Esophagus squamous epithelium (tissue), 5 donors: ENCODE measurements at regions not wholly inside any gene's neighbourhood (a gene's known extent, or its start where the extent isn't known, plus 50 kb on each side); places are given as distances from the start of the nearest gene placed in this dataset.

Experiments used
- DNase-seq: peaks from one replicate; lab custom pipeline; 2025; lab: John Stamatoyannopoulos, UW
- H3K27ac ChIP-seq, 4 donors: fragments of 200-600 bp; sonication (generic); one replicate each; pipeline ENCODE4 v1.5.1; 2016 to 2019; ENCODE audit warnings: mild to moderate bottlenecking in 1 of 4
- H3K27me3 ChIP-seq, 4 donors: fragments of 200-600 bp; sonication (generic); 1 replicate in 3 of 4; 2 replicates in 1 of 4; pipeline versions ENCODE4 v1.5.1 to v1.6.0; 2017 to 2021; ENCODE audit warnings: antibody characterized with exemption in 1 of 4
- H3K36me3 ChIP-seq, 3 donors: fragments of 200-600 bp; sonication (generic); one replicate each; pipeline ENCODE4 v1.5.1; 2016 to 2019
- H3K4me1 ChIP-seq, 3 donors: fragments of 200-600 bp; sonication (generic); one replicate each; pipeline ENCODE4 v1.5.1; 2017 to 2019
- H3K4me3 ChIP-seq, 4 donors: fragments of 200-600 bp; sonication (generic); 1 replicate in 3 of 4; 2 replicates in 1 of 4; pipeline ENCODE4 v1.5.1; 2016 to 2019; ENCODE audit warnings: mild to moderate bottlenecking in 2 of 4, moderate library complexity in 1 of 4
- H3K9me3 ChIP-seq, 3 donors: fragments of 200-600 bp; sonication (generic); one replicate each; pipeline ENCODE4 v1.5.1; 2016 to 2019
- CTCF ChIP-seq, 6 experiments: fragments of 450-650 bp in 4 of 6; fragments of 200-600 bp in 2 of 6; sonication (generic) in 2 of 6; IDR thresholded peaks; one replicate each; pipeline ENCODE4 v1.5.1; 2016 to 2019; ENCODE audit warnings: antibody characterized with exemption in 6 of 6, mild to moderate bottlenecking in 4 of 6, moderate library complexity in 4 of 6
- POLR2A ChIP-seq, 4 donors: fragments of 450-650 bp; IDR thresholded peaks; one replicate each; pipeline ENCODE4 v1.6.1; 2017; ENCODE audit warnings: antibody characterized with exemption in 4 of 4, mild to moderate bottlenecking in 4 of 4, moderate library complexity in 3 of 4
- WGBS, 2 donors: methylation state at CpG; one replicate each; pipeline ENCODE4 v1.1.5; 2018; 5-methylcytosine and 5-hydroxymethylcytosine counted together
- intact Hi-C: fragments of 100-400 bp; cut with DNase I; formaldehyde crosslinking; loops from one replicate; pipeline ENCODE4 v1.15.0; 2022
- donor health status: DM: yes; HTN: yes; CAD: no.

DNA sequence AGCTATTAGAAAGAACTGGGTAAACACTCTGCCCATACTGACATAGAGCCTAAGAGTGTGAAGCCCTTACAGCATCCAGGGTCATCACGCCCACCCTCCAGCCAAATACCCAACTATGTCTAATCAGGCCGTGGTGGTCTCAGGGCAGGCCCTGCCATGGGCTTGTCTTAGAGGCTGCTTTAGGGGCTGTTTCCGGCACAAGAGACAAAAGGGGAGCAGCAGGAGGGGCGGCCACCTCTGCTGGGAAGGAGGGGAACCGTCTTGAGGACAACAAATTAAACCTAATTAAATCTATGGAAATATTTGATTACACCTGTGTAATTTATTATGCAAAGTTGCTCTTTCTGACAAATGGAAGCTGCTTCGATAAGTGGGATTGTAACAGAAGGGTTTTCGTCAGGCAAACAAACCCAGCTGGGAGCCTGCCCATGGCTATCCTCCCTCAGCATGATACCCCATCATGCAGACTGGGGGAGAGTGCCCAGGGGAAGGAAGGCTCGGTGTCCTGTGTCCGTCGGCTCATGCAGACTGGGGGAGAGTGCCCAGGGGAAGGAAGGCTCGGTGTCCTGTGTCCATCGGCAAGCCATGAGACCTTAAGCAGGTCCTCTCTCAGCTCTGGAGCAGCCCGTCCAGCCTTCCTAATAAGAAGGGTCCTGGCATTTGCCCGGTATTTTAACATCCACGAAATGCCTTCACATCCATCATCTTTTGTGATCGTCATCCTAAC, 163.6 kb upstream of the B3GAT1 start:
- no peak for DNase-seq
- no peak for TF ChIP-seq CTCF (IDR thresholded peaks at IDR 0.05)
- TF ChIP-seq POLR2A (IDR thresholded peaks at IDR 0.05) = no peak
- no peak overlapping the region for H3K4me3 ChIP-seq
- intact Hi-C loops = no loop called here
- H3K9me3 ChIP-seq = no peaks in the 10 kb centered on the region
- H3K27ac ChIP-seq = no peak overlapping the region
- WGBS, 2 donors = 54 to 73% methylated on average over 15 of the region's 16 CpGs
- no peaks in the 10 kb centered on the region for H3K4me1 ChIP-seq
- no peaks in the 10 kb centered on the region for H3K36me3 ChIP-seq
- peaks cover 0 to 47% (median 0%) of the 10 kb centered on the region in 4 donors for H3K27me3 ChIP-seq

DNA sequence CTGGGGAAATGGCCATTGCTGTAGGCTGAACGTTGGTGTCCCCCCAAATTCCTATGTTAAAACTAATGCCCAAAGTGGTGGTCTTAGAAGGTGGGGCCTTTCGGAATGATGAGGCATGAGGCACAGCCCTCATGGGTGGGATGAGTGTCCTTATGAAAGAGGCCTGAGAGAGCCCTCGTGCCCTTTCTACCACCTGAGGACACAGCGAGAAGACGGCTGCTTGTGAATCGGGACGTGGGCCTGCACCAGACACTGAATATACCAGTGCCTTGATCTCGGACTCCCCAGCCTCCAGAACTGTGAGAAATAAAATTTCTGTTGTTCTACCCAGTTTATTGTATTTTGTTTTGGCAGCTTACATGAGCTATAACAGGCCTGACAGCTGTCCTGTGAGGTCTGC, 162.9 kb upstream of the B3GAT1 start:
- DNase-seq = no peak
- WGBS, 2 donors = 79 to 85% methylated on average over 8 of the region's 8 CpGs
- Histone ChIP-seq H3K27me3 (peaks cover 0 to 40% (median 0%) of the 10 kb centered on the region in 4 donors), H3K4me1 (no peaks in the 10 kb centered on the region), H3K36me3 (no peaks in the 10 kb centered on the region), H3K27ac (no peak overlapping the region), H3K9me3 (no peaks in the 10 kb centered on the region), H3K4me3 (no peak overlapping the region)
- TF ChIP-seq POLR2A (IDR thresholded peaks at IDR 0.05) = no peak
- no peak for TF ChIP-seq CTCF (IDR thresholded peaks at IDR 0.05)
- intact Hi-C loops = no loop called here

GRCh38 chr11:134574425-134574824, 162.4 kb upstream of the B3GAT1 start:
- intact Hi-C loops = no loop called here
- no peak for DNase-seq
- Histone ChIP-seq H3K27me3 (peaks cover 0 to 35% (median 0%) of the 10 kb centered on the region in 4 donors), H3K4me3 (no peak overlapping the region), H3K36me3 (no peaks in the 10 kb centered on the region), H3K27ac (no peak overlapping the region), H3K4me1 (no peaks in the 10 kb centered on the region), H3K9me3 (no peaks in the 10 kb centered on the region)
- TF ChIP-seq CTCF (IDR thresholded peaks at IDR 0.05) (no peak), POLR2A (IDR thresholded peaks at IDR 0.05) (no peak)
- 77% methylated on average over 7 of the region's 7 CpGs for WGBS, 2 donors

- Histone ChIP-seq H3K27me3 (peaks cover 0 to 29% (median 0%) of the 10 kb centered on the region in 4 donors), H3K27ac (no peak overlapping the region), H3K4me1 (no peaks in the 10 kb centered on the region), H3K4me3 (no peak overlapping the region), H3K36me3 (no peaks in the 10 kb centered on the region), H3K9me3 (no peaks in the 10 kb centered on the region)
- intact Hi-C loops = no loop called here
- WGBS, 2 donors = 67 to 82% methylated on average over 6 of the region's 10 CpGs
- no peak for DNase-seq
- no peak for TF ChIP-seq POLR2A (IDR thresholded peaks at IDR 0.05)
These were observed 161.8 kb upstream of the B3GAT1 start for GRCh38 chr11:134573857-134574256.

- no peaks in the 10 kb centered on the region for H3K36me3 ChIP-seq
- intact Hi-C loops = no loop called here
- TF ChIP-seq POLR2A (IDR thresholded peaks at IDR 0.05) (no peak), CTCF (IDR thresholded peaks at IDR 0.05) (no peak)
- peaks cover 0 to 25% (median 0%) of the 10 kb centered on the region in 4 donors for H3K27me3 ChIP-seq
- DNase-seq = no peak
- 70 to 73% methylated on average over 6 to 10 of the region's 22 CpGs for whole genome bisulfite sequencing, 2 donors
- H3K4me1 ChIP-seq = no peaks in the 10 kb centered on the region
- no peak overlapping the region for H3K4me3 ChIP-seq
- no peaks in the 10 kb centered on the region for H3K9me3 ChIP-seq
- no peak overlapping the region for H3K27ac ChIP-seq
These were observed 161.0 kb upstream of the B3GAT1 start for GRCh38 chr11:134572741-134573675.
